ENCODE measurements at regions not wholly inside any gene's neighbourhood (a gene's known extent, or its start where the extent isn't known, plus 50 kb on each side); places are given as distances from the start of the nearest gene placed in this dataset.

- H3K4me2 ChIP-seq, result no peak overlapping the region
- H3K9ac ChIP-seq, result no peak overlapping the region
- TF ChIP-seq Cebpa-rat (IDR thresholded peaks at IDR 0.05), result no peak
- H3K9me3 ChIP-seq (replicated peaks in 1 of 11), result no peaks in the 10 kb centered on the region
- no peaks in the 10 kb centered on the region for H3K36me3 ChIP-seq
- H3K27me3 ChIP-seq, result no peaks in the 10 kb centered on the region
- no peak overlapping the region for H3K27ac ChIP-seq
- no peak overlapping the region for H3K4me3 ChIP-seq
- peaks cover 17 to 23% (median 21%) of the 10 kb centered on the region in 10 experiments for H3K4me1 ChIP-seq
- H4K20me1 ChIP-seq, result no peaks in the 10 kb centered on the region
Observed at GRCh38 chr9:99505936-99506335, 283.9 kb downstream of the SEC61B start.

GRCh38 chr9:99506747-99507348, 284.8 kb downstream of the SEC61B start:
- H3K9me3 ChIP-seq (replicated peaks in 1 of 11), result no peaks in the 10 kb centered on the region
- peaks cover 18 to 23% (median 21%) of the 10 kb centered on the region in 10 experiments for H3K4me1 ChIP-seq
- no peak overlapping the region for H3K4me3 ChIP-seq
- no peaks in the 10 kb centered on the region for H4K20me1 ChIP-seq
- no peaks in the 10 kb centered on the region for H3K27me3 ChIP-seq
- H3K4me2 ChIP-seq, result no peak overlapping the region
- no peak overlapping the region for H3K27ac ChIP-seq
- no peaks in the 10 kb centered on the region for H3K36me3 ChIP-seq
- no peak overlapping the region for H3K9ac ChIP-seq
- TF ChIP-seq Cebpa-rat (IDR thresholded peaks at IDR 0.05), result no peak

- H3K27me3 ChIP-seq, result no peaks in the 10 kb centered on the region
- H3K9me3 ChIP-seq (replicated peaks in 1 of 11), result no peaks in the 10 kb centered on the region
- H3K4me3 ChIP-seq, result no peak overlapping the region
- no peak for TF ChIP-seq Cebpa-rat (IDR thresholded peaks at IDR 0.05)
- peak overlapping the region; percentile 33 to 74 (median 66); a peak in 21 of 22 replicates for H3K4me2 ChIP-seq
- no peaks in the 10 kb centered on the region for H3K36me3 ChIP-seq
- H3K27ac ChIP-seq, result no peak overlapping the region; a peak in 2 of 22 replicates
- no peak overlapping the region for H3K9ac ChIP-seq
- no peaks in the 10 kb centered on the region for H4K20me1 ChIP-seq
- peaks cover 21 to 29% (median 26%) of the 10 kb centered on the region in 10 experiments for H3K4me1 ChIP-seq
Observed at GRCh38 chr9:99509065-99509745, 287.1 kb downstream of the SEC61B start.

- H3K27me3 ChIP-seq, result no peaks in the 10 kb centered on the region
- H3K27ac ChIP-seq, result no peak overlapping the region
- no peaks in the 10 kb centered on the region for H3K36me3 ChIP-seq
- H3K9me3 ChIP-seq (replicated peaks in 1 of 11), result no peaks in the 10 kb centered on the region
- TF ChIP-seq Cebpa-rat (IDR thresholded peaks at IDR 0.05), result no peak
- no peak overlapping the region for H3K9ac ChIP-seq
- peak overlapping the region; percentile 33 to 74 (median 66); a peak in 21 of 22 replicates for H3K4me2 ChIP-seq
- H3K4me1 ChIP-seq, result peaks cover 21 to 35% (median 26%) of the 10 kb centered on the region in 10 experiments
- H3K4me3 ChIP-seq, result no peak overlapping the region
- H4K20me1 ChIP-seq, result no peaks in the 10 kb centered on the region
Observed at GRCh38 chr9:99509900-99510535, 287.9 kb downstream of the SEC61B start.

- no peak for TF ChIP-seq Cebpa-rat (IDR thresholded peaks at IDR 0.05)
- Histone ChIP-seq H3K4me2 (no peak overlapping the region), H4K20me1 (no peaks in the 10 kb centered on the region), H3K27ac (no peak overlapping the region), H3K36me3 (no peaks in the 10 kb centered on the region), H3K9ac (no peak overlapping the region), H3K9me3 (replicated peaks in 1 of 11) (no peaks in the 10 kb centered on the region), H3K4me3 (no peak overlapping the region), H3K27me3 (no peaks in the 10 kb centered on the region), H3K4me1 (peaks cover 23 to 52% (median 31%) of the 10 kb centered on the region in 10 experiments)
Observed at GRCh38 chr9:99511723-99512122, 289.6 kb downstream of the SEC61B start.

- H3K9ac ChIP-seq, result no peak overlapping the region
- no peak overlapping the region for H3K4me3 ChIP-seq
- no peaks in the 10 kb centered on the region for H3K9me3 ChIP-seq (replicated peaks in 1 of 11)
- H3K4me2 ChIP-seq, result peak overlapping the region in 5 of 11 experiments; percentile 34 to 56 (median 42); a peak in 9 of 22 replicates
- H3K27ac ChIP-seq, result no peak overlapping the region
- no peaks in the 10 kb centered on the region for H4K20me1 ChIP-seq
- H3K36me3 ChIP-seq, result no peaks in the 10 kb centered on the region
- H3K27me3 ChIP-seq, result no peaks in the 10 kb centered on the region
- TF ChIP-seq Cebpa-rat (IDR thresholded peaks at IDR 0.05), result no peak
- H3K4me1 ChIP-seq, result peaks cover 23 to 56% (median 32%) of the 10 kb centered on the region in 10 experiments
Observed at GRCh38 chr9:99513441-99514112, 291.5 kb downstream of the SEC61B start.

GRCh38 chr9:99515093-99515492, 293.0 kb downstream of the SEC61B start:
- no peak overlapping the region for H3K27ac ChIP-seq
- H4K20me1 ChIP-seq, result no peaks in the 10 kb centered on the region

GRCh38 chr9:99515895-99516656, 294.0 kb downstream of the SEC61B start:
- Histone ChIP-seq H4K20me1 (no peaks in the 10 kb centered on the region), H3K27me3 (no peaks in the 10 kb centered on the region), H3K36me3 (no peaks in the 10 kb centered on the region), H3K4me1 (peaks cover 0 to 37% (median 11%) of the 10 kb centered on the region in 10 experiments; a peak in 13 of 20 replicates), H3K27ac (no peak overlapping the region), H3K9me3 (replicated peaks in 1 of 11) (no peaks in the 10 kb centered on the region), H3K4me2 (peak overlapping the region in 7 of 11 experiments; percentile 3 to 46 (median 29); a peak in 12 of 22 replicates), H3K4me3 (no peak overlapping the region), H3K9ac (no peak overlapping the region)
- TF ChIP-seq Cebpa-rat (IDR thresholded peaks at IDR 0.05), result no peak

More at GRCh38 chr9:99515093-99515492, 293.0 kb downstream of the SEC61B start:
- Histone ChIP-seq H3K4me1 (peaks cover 8 to 46% (median 20%) of the 10 kb centered on the region in 10 experiments), H3K4me2 (peak overlapping the region in 2 of 11 experiments; percentile 41 to 46; a peak in 3 of 22 replicates), H3K36me3 (no peaks in the 10 kb centered on the region), H3K9me3 (replicated peaks in 1 of 11) (no peaks in the 10 kb centered on the region), H3K27me3 (no peaks in the 10 kb centered on the region), H3K9ac (no peak overlapping the region), H3K4me3 (no peak overlapping the region)
- no peak for TF ChIP-seq Cebpa-rat (IDR thresholded peaks at IDR 0.05)
